WERI-Rb-1 (cell line): ENCODE measurements at regions not wholly inside any gene's neighbourhood (a gene's known extent, or its start where the extent isn't known, plus 50 kb on each side); places are given as distances from the start of the nearest gene placed in this dataset.

Experiments used
- DNase-seq: peaks from one replicate; pipeline ENCODE4 v3.0.0-alpha.2; 2020
- H3K27ac ChIP-seq: fragments of 250-450 bp; sonication (Bioruptor Pico); 2 replicates; pipeline ENCODE4 v1.5.1; 2020; ENCODE audit warnings: mild to moderate bottlenecking, moderate library complexity
- H3K27me3 ChIP-seq: fragments of 250-450 bp; sonication (Bioruptor Pico); 2 replicates; pipeline ENCODE4 v1.5.1; 2021; ENCODE audit warnings: mild to moderate bottlenecking, low read depth, moderate library complexity; ENCODE audit not compliant: insufficient read depth, severe bottlenecking
- H3K36me3 ChIP-seq: fragments of 250-450 bp; sonication (Bioruptor Pico); 2 replicates; pipeline ENCODE4 v1.5.1; 2020; ENCODE audit warnings: mild to moderate bottlenecking, moderate library complexity
- H3K4me3 ChIP-seq: 2 replicates; pipeline ENCODE4 v1.5.1; 2011; ENCODE audit warnings: low read depth, mild to moderate bottlenecking, control low read depth, low read length
- H3K9me3 ChIP-seq: fragments of 250-450 bp; sonication (Bioruptor Pico); 2 replicates; pipeline ENCODE4 v1.5.1; 2021; ENCODE audit warnings: mild to moderate bottlenecking, moderate library complexity; ENCODE audit not compliant: severe bottlenecking
- TF ChIP-seq, protein P1 (sequence below): IDR thresholded peaks from 2 replicates; pipeline ENCODE4 v1.5.1; 2011; ENCODE audit warnings: low read depth, mild to moderate bottlenecking, control low read depth, inconsistent platforms, low read length

- TF ChIP-seq, protein P1, sequence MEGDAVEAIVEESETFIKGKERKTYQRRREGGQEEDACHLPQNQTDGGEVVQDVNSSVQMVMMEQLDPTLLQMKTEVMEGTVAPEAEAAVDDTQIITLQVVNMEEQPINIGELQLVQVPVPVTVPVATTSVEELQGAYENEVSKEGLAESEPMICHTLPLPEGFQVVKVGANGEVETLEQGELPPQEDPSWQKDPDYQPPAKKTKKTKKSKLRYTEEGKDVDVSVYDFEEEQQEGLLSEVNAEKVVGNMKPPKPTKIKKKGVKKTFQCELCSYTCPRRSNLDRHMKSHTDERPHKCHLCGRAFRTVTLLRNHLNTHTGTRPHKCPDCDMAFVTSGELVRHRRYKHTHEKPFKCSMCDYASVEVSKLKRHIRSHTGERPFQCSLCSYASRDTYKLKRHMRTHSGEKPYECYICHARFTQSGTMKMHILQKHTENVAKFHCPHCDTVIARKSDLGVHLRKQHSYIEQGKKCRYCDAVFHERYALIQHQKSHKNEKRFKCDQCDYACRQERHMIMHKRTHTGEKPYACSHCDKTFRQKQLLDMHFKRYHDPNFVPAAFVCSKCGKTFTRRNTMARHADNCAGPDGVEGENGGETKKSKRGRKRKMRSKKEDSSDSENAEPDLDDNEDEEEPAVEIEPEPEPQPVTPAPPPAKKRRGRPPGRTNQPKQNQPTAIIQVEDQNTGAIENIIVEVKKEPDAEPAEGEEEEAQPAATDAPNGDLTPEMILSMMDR = no peak
- no peak for DNase-seq
- H3K4me3 ChIP-seq = no peak overlapping the region
- no peaks in the 10 kb centered on the region for H3K9me3 ChIP-seq
- H3K36me3 ChIP-seq = no peaks in the 10 kb centered on the region
- no peak overlapping the region for H3K27ac ChIP-seq
- H3K27me3 ChIP-seq = no peaks in the 10 kb centered on the region
Observed at GRCh38 chr1:214833178-214833756, 230.3 kb downstream of the CENPF start.

DNA sequence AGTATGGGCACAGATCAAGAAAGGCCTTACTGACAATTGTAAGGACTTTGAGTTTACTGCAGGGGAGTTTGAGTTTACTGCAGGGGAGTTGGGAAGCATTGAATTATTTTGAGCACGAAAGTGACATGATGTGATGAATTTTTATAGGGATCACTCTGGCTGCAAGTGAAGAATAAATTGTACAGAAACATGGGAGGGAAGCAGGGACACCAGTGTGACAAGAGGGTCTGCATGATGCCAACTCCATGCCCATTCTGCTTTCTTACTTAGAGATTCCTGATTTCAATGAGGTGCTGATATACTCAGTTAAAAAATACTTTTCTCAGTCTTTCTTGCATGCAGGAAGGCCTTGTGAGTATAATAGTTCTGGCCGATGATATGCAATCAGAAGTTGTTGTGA is 234.4 kb downstream of the CENPF start:
- DNase-seq = no peak
- Histone ChIP-seq H3K36me3 (no peaks in the 10 kb centered on the region), H3K9me3 (no peaks in the 10 kb centered on the region), H3K4me3 (no peak overlapping the region), H3K27me3 (no peaks in the 10 kb centered on the region), H3K27ac (no peak overlapping the region)
- TF ChIP-seq, protein P1 = no peak

- Histone ChIP-seq H3K27me3 (no peaks in the 10 kb centered on the region), H3K9me3 (no peaks in the 10 kb centered on the region), H3K27ac (no peak overlapping the region), H3K36me3 (no peaks in the 10 kb centered on the region), H3K4me3 (no peak overlapping the region)
- TF ChIP-seq, protein P1 = no peak
- no peak for DNase-seq
Observed at GRCh38 chr1:214838351-214838750, 235.4 kb downstream of the CENPF start.

DNA sequence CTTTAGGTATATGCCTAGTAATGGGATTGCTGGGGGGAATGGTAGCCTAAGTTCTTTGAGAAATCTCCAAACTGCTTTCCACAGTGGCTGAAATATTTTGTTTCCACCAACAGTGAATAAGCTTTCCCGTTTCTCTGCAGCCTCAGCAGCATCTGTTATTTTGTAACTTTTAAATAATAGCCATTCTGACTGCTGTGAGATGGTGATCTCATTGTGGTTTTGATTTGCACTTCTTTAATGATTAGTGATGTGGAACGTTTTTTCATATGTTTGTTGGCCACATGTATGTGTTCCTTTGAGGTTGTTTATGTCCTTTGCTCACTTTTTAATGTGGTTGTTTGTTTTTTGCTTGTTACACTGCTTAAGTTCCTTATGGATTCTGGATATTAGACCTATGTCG is 237.4 kb downstream of the CENPF start:
- TF ChIP-seq, protein P1 = no peak
- Histone ChIP-seq H3K9me3 (no peaks in the 10 kb centered on the region), H3K36me3 (no peaks in the 10 kb centered on the region), H3K27ac (no peak overlapping the region), H3K27me3 (no peaks in the 10 kb centered on the region), H3K4me3 (no peak overlapping the region)
- no peak for DNase-seq

- DNase-seq = no peak
- TF ChIP-seq, protein P1 = no peak
- H3K4me3 ChIP-seq = no peak overlapping the region
- H3K36me3 ChIP-seq = no peaks in the 10 kb centered on the region
- no peak overlapping the region for H3K27ac ChIP-seq
- H3K9me3 ChIP-seq = no peaks in the 10 kb centered on the region
- H3K27me3 ChIP-seq = no peaks in the 10 kb centered on the region
Observed at GRCh38 chr1:214842856-214843255, 239.7 kb upstream of the KCNK2 start.

- Histone ChIP-seq H3K9me3 (no peaks in the 10 kb centered on the region), H3K36me3 (no peaks in the 10 kb centered on the region), H3K4me3 (no peak overlapping the region), H3K27ac (no peak overlapping the region), H3K27me3 (no peaks in the 10 kb centered on the region)
- TF ChIP-seq, protein P1 = no peak
- no peak for DNase-seq
Observed at GRCh38 chr1:214843281-214843680, 239.3 kb upstream of the KCNK2 start.
